H1 (cell line): ENCODE measurements at regions not wholly inside any gene's neighbourhood (a gene's known extent, or its start where the extent isn't known, plus 50 kb on each side); places are given as distances from the start of the nearest gene placed in this dataset.

ENCODE experiments used
- CTCF ChIA-PET: fragments of 300-600 bp; sonication (Branson Sonifier 250); formaldehyde crosslinking; loops from one replicate; lab custom pipeline; 2021; ENCODE audit not compliant: partially characterized antibody; lab: Charles Lee
- POLR2A ChIA-PET: fragments of 300-600 bp; sonication (Branson Sonifier 250); formaldehyde crosslinking; loops from one replicate; lab custom pipeline; 2021; ENCODE audit warnings: inconsistent platforms; ENCODE audit not compliant: partially characterized antibody; lab: Charles Lee
- DNase-seq, 2 experiments: peaks; one replicate each; pipeline versions ENCODE4 v3.0.0 to v3.0.0-alpha.2; 2010 to 2022; ENCODE audit warnings: low spot score in 2 of 2, low read depth in 1 of 2, mixed read lengths in 1 of 2
- FAIRE-seq: peaks from 2 replicates; lab custom pipeline; 2011; peaks lifted over from hg19 to GRCh38; lab: Jason Lieb, UNC
- H2AFZ ChIP-seq: 2 replicates; pipeline ENCODE4 v1.8.1; 2012; ENCODE audit warnings: low read length, inconsistent platforms
- H2AK5ac ChIP-seq: 2 replicates; pipeline ENCODE4 v1.6.1; 2013; ENCODE audit warnings: low read depth, low read length
- H2BK120ac ChIP-seq: replicated peaks from 2 replicates; pipeline ENCODE3; 2013; ENCODE audit warnings: low read depth, low read length, inconsistent platforms
- H2BK12ac ChIP-seq: 2 replicates; pipeline ENCODE4 v1.6.1; 2013; ENCODE audit warnings: low read depth, low read length
- H2BK15ac ChIP-seq: 2 replicates; pipeline ENCODE4 v1.6.1; 2013; ENCODE audit warnings: low read length
- H2BK20ac ChIP-seq: 2 replicates; pipeline ENCODE4 v1.6.1; 2013; ENCODE audit warnings: low read length
- H2BK5ac ChIP-seq: 2 replicates; pipeline ENCODE4 v1.6.1; 2013; ENCODE audit warnings: low read depth, low read length
- H3K14ac ChIP-seq: 2 replicates; pipeline ENCODE4 v1.6.1; 2013; ENCODE audit warnings: inconsistent platforms; ENCODE audit not compliant: insufficient read length
- H3K18ac ChIP-seq: 2 replicates; pipeline ENCODE4 v1.6.1; 2013; ENCODE audit warnings: low read length; ENCODE audit errors: extremely low read depth
- H3K23ac ChIP-seq: 2 replicates; pipeline ENCODE4 v1.6.1; 2013; ENCODE audit warnings: inconsistent platforms; ENCODE audit not compliant: insufficient read length
- H3K23me2 ChIP-seq: 2 replicates; pipeline ENCODE4 v1.6.1; 2013; ENCODE audit warnings: low read depth, low read length
- H3K27ac ChIP-seq: 2 replicates; pipeline ENCODE4 v1.6.1; 2011; ENCODE audit warnings: low read depth, low read length, inconsistent platforms
- H3K27me3 ChIP-seq, 4 experiments: replicated peaks in 1 of 4; 1 replicate in 1 of 4; 2 replicates in 3 of 4; pipeline versions ENCODE4 v1.6.1 to v1.8.1; 2011 to 2013; ENCODE audit warnings: low read length in 3 of 4, mild to moderate bottlenecking in 3 of 4, inconsistent platforms in 2 of 4, mixed read lengths in 2 of 4, moderate library complexity in 1 of 4; ENCODE audit not compliant: control insufficient read depth in 3 of 4, insufficient read depth in 3 of 4; ENCODE audit errors: extremely low read depth in 1 of 4
- H3K36me3 ChIP-seq, 4 experiments: 2 replicates each; pipeline versions ENCODE4 v1.6.1 to v1.8.1; 2011 to 2013; ENCODE audit warnings: mild to moderate bottlenecking in 4 of 4, low read length in 3 of 4, moderate library complexity in 2 of 4, control low read depth in 1 of 4, inconsistent platforms in 1 of 4; ENCODE audit not compliant: insufficient read depth in 4 of 4, control insufficient read depth in 2 of 4
- H3K4ac ChIP-seq: replicated peaks from 2 replicates; pipeline ENCODE3; 2013; ENCODE audit warnings: low read length, low read depth, mixed read lengths, inconsistent platforms; ENCODE audit not compliant: insufficient read length
- H3K4me1 ChIP-seq, 4 experiments: replicated peaks in 1 of 4; 1 replicate in 1 of 4; 2 replicates in 3 of 4; pipeline versions ENCODE4 v1.6.1 to v1.8.1; 2011 to 2013; ENCODE audit warnings: low read length in 3 of 4, inconsistent platforms in 2 of 4, mixed read lengths in 1 of 4; ENCODE audit not compliant: insufficient read depth in 4 of 4, control insufficient read depth in 3 of 4
- H3K4me2 ChIP-seq, 2 experiments: 2 replicates each; pipeline versions ENCODE4 v1.6.1 to v1.8.1; 2011 to 2013; ENCODE audit warnings: low read depth in 2 of 2, low read length in 2 of 2, control low read depth in 1 of 2, inconsistent platforms in 1 of 2, mild to moderate bottlenecking in 1 of 2; ENCODE audit not compliant: insufficient read depth in 1 of 2
- H3K4me3 ChIP-seq, 4 experiments: fragments of 200-600, 300-600 bp in 1 of 4; sonication (generic), shearing (Covaris generic), sonication (Bioruptor Twin) in 1 of 4; 2 replicates each; pipeline versions ENCODE4 v1.5.1 to v1.8.1; 2011 to 2016; ENCODE audit warnings: low read length in 4 of 4, low read depth in 3 of 4, control low read depth in 2 of 4, inconsistent platforms in 2 of 4, mild to moderate bottlenecking in 2 of 4, mixed read lengths in 1 of 4, moderate library complexity in 1 of 4; ENCODE audit not compliant: insufficient read depth in 2 of 4; ENCODE audit errors: extremely low read depth in 1 of 4
- H3K56ac ChIP-seq: replicated peaks from 2 replicates; pipeline ENCODE3; 2013; ENCODE audit warnings: low read depth, mild to moderate bottlenecking, mixed read lengths, low read length, inconsistent platforms; ENCODE audit not compliant: insufficient read length
- H3K79me1 ChIP-seq: 2 replicates; pipeline ENCODE4 v1.6.1; 2013; ENCODE audit warnings: low read depth, low read length, control low read depth
- H3K79me2 ChIP-seq, 2 experiments: 2 replicates each; pipeline versions ENCODE4 v1.6.1 to v1.8.1; 2012 to 2013; ENCODE audit warnings: low read length in 2 of 2, mild to moderate bottlenecking in 2 of 2, inconsistent platforms in 1 of 2; ENCODE audit not compliant: insufficient read depth in 2 of 2, control insufficient read depth in 1 of 2
- H3K9ac ChIP-seq, 4 experiments: replicated peaks in 1 of 4; 1 replicate in 1 of 4; 2 replicates in 3 of 4; pipeline versions ENCODE4 v1.6.1 to v1.8.1; 2011 to 2013; ENCODE audit warnings: low read depth in 3 of 4, low read length in 3 of 4, control low read depth in 2 of 4, mild to moderate bottlenecking in 2 of 4, moderate library complexity in 2 of 4, inconsistent platforms in 1 of 4; ENCODE audit errors: extremely low read depth in 1 of 4
- H3K9me3 ChIP-seq, 2 experiments: 2 replicates each; pipeline versions ENCODE4 v1.6.1 to v1.8.1; 2012 to 2013; ENCODE audit warnings: mild to moderate bottlenecking in 2 of 2, moderate library complexity in 2 of 2, control low read depth in 1 of 2, inconsistent platforms in 1 of 2, low read depth in 1 of 2, low read length in 1 of 2, mixed read lengths in 1 of 2; ENCODE audit not compliant: insufficient read depth in 2 of 2
- H4K20me1 ChIP-seq, 2 experiments: replicated peaks in 1 of 2; 2 replicates each; pipeline versions ENCODE3 to v1.8.1; 2011 to 2013; ENCODE audit warnings: inconsistent platforms in 2 of 2, low read length in 2 of 2, mild to moderate bottlenecking in 1 of 2; ENCODE audit not compliant: insufficient read depth in 2 of 2, control insufficient read depth in 1 of 2
- H4K5ac ChIP-seq: 2 replicates; pipeline ENCODE4 v1.6.1; 2013; ENCODE audit warnings: low read length, low read depth, mixed read lengths, inconsistent platforms; ENCODE audit not compliant: insufficient read length
- H4K8ac ChIP-seq: 2 replicates; pipeline ENCODE4 v1.8.0; 2013; ENCODE audit warnings: mild to moderate bottlenecking, moderate library complexity, low read length, inconsistent platforms; ENCODE audit not compliant: insufficient read depth; ENCODE audit errors: extremely low read depth
- H4K91ac ChIP-seq: replicated peaks from 2 replicates; pipeline ENCODE3; 2013; ENCODE audit warnings: low read length, mixed read lengths, inconsistent platforms; ENCODE audit not compliant: insufficient read length
- CREB1 ChIP-seq: IDR thresholded peaks from 2 replicates; pipeline ENCODE4 v1.6.1; 2012; ENCODE audit warnings: inconsistent platforms
- KDM5A ChIP-seq: fragments of 200-600 bp; IDR thresholded peaks from 2 replicates; pipeline ENCODE4 v1.7.1; 2012; ENCODE audit warnings: mild to moderate bottlenecking, low read length, inconsistent platforms, mixed read lengths
- POU5F1 ChIP-seq: IDR thresholded peaks from 2 replicates; pipeline ENCODE4 v1.6.1; 2011; ENCODE audit warnings: low read depth, mild to moderate bottlenecking, low read length, moderate library complexity
- SIX5 ChIP-seq: IDR thresholded peaks from 2 replicates; pipeline ENCODE4 v1.6.1; 2011; ENCODE audit warnings: mild to moderate bottlenecking, low read depth, low read length
- SP2 ChIP-seq: IDR thresholded peaks from 2 replicates; pipeline ENCODE4 v1.6.1; 2012; ENCODE audit warnings: mild to moderate bottlenecking, low read length, inconsistent platforms
- WGBS, 2 experiments: shearing (Covaris generic) in 1 of 2; methylation state at CpG; one replicate each; pipeline versions ENCODE4 v1.1.6 to v1.1.7; 2013 to 2015; ENCODE audit warnings: low lambda C conversion rate in 2 of 2, mixed read lengths in 2 of 2, inconsistent platforms in 1 of 2, low coverage in 1 of 2, missing lambda C conversion rate in 1 of 2; ENCODE audit not compliant: insufficient replicate concordance in 2 of 2, insufficient coverage in 1 of 2, insufficient read length in 1 of 2; ENCODE audit errors: extremely low coverage in 1 of 2, missing lambda C conversion rate in 1 of 2; 5-methylcytosine and 5-hydroxymethylcytosine counted together
- TF ChIP-seq, protein P1 (sequence below): IDR thresholded peaks from 2 replicates; pipeline ENCODE4 v1.6.1; 2012; ENCODE audit warnings: inconsistent platforms
- TF ChIP-seq, protein P2 (sequence below): IDR thresholded peaks from 2 replicates; pipeline ENCODE4 v1.6.1; 2012; ENCODE audit warnings: inconsistent platforms

DNA sequence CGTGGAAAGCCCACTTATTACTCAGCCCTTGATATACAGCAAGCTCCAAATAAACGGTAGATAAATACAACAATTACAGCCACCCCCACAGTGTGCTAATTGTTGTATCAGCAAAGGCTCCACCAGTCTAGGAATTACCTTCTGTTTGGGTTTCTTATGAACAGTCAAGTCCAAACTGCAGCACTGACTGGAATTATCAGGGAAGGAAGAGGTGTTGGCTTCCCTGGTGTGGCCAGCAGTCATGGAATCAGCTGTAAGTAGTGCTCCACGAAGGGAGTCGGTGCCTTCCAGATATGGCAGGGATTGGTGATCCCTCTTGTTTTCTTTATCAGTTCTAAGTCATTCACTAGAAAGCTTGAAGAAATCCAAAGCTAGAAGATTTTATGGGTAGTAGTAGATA, 209.1 kb downstream of the SNX19 start:
- Histone ChIP-seq H3K23me2 (no peaks in the 10 kb centered on the region), H3K4me1 (no peaks in the 10 kb centered on the region; a peak in 1 of 7 replicates), H3K18ac (no peak overlapping the region), H3K4me2 (no peak overlapping the region), H3K27ac (no peak overlapping the region), H3K9me3 (no peaks in the 10 kb centered on the region), H3K27me3 (no peaks in the 10 kb centered on the region), H3K79me2 (no peaks in the 10 kb centered on the region), H4K8ac (no peak overlapping the region), H3K4ac (no peak overlapping the region), H2AK5ac (no peak overlapping the region), H3K36me3 (no peaks in the 10 kb centered on the region), H3K9ac (no peak overlapping the region), H2BK5ac (no peak overlapping the region), H4K20me1 (no peaks in the 10 kb centered on the region), H3K79me1 (no peaks in the 10 kb centered on the region), H2BK20ac (no peak overlapping the region), H4K5ac (no peak overlapping the region), H2BK120ac (no peak overlapping the region), H2AFZ (no peak overlapping the region), H2BK12ac (no peak overlapping the region), H3K14ac (no peak overlapping the region), H2BK15ac (no peak overlapping the region), H4K91ac (no peak overlapping the region), H3K56ac (no peak overlapping the region), H3K4me3 (no peak overlapping the region), H3K23ac (no peak overlapping the region)
- CTCF ChIA-PET = interaction anchor here (1.3 to 1.8 kb wide), 2 partner anchors 17 to 155 kb away, joined by 4 read pairs; no protein-coding TSS in a partner anchor
- POLR2A ChIA-PET = no interaction called here
- FAIRE-seq = no peak
- WGBS, 2 experiments = 97% methylated on average over 4 of the region's 4 CpGs; no CpG with 5 or more reads in 1 of the 2 experiments
- no peak for DNase-seq
- TF ChIP-seq, protein P1, sequence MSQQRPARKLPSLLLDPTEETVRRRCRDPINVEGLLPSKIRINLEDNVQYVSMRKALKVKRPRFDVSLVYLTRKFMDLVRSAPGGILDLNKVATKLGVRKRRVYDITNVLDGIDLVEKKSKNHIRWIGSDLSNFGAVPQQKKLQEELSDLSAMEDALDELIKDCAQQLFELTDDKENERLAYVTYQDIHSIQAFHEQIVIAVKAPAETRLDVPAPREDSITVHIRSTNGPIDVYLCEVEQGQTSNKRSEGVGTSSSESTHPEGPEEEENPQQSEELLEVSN = no peak
- TF ChIP-seq KDM5A = no peak
- no peak for TF ChIP-seq SIX5
- TF ChIP-seq POU5F1 = no peak
- TF ChIP-seq SP2 = no peak
- TF ChIP-seq, protein P2, sequence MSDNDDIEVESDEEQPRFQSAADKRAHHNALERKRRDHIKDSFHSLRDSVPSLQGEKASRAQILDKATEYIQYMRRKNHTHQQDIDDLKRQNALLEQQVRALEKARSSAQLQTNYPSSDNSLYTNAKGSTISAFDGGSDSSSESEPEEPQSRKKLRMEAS = no peak
- no peak for TF ChIP-seq CREB1
